HG03442 (cell line): ENCODE measurements at regions not wholly inside any gene's neighbourhood (a gene's known extent, or its start where the extent isn't known, plus 50 kb on each side); places are given as distances from the start of the nearest gene placed in this dataset.

Source experiments
- ATAC-seq: cut with Tn5 transposase; IDR thresholded peaks from one replicate; pipeline ENCODE4 v1.9.1; 2021; ENCODE audit warnings: mild to moderate bottlenecking, moderate library complexity; ENCODE audit not compliant: unreplicated experiment

DNA sequence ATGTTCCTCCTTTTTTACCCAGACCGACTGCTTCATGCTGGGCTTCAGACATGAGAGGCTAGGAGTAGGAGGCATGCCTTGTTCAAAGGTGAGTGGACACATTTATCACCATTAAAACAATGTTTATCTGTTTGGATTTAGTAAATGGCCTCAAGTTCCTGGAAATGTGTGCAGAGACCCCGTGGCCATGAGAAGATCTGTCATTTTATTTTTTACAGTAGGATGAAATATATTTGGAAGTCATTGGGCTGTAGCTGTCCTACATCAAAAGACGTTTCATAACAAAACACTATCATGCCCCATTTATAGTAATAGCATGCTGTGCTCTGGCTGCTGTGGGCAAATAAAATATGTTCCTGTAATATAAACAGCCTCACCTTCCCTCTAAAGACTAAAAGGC, 403.9 kb upstream of the TNP1 start:
- no peak for ATAC-seq

DNA sequence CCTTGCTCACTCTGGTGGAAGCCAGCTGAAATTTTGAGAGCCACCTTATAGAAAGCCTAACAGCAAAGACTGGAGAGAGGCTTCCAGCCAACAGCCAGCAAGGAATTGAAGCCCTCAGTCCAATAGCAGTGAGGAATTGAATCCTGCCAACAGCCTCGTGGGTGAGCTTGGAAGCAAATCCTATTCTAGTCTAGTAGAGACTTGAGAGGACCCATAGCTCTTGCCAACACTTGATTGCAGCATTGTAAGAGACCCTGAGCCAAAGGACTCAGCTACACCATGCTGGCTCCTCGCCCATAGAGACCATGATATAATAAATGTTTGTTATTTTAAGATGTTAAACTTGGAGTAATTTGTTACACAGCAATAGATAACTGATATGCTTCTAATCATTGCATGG, 403.0 kb upstream of the TNP1 start:
- ATAC-seq, result no peak

DNA sequence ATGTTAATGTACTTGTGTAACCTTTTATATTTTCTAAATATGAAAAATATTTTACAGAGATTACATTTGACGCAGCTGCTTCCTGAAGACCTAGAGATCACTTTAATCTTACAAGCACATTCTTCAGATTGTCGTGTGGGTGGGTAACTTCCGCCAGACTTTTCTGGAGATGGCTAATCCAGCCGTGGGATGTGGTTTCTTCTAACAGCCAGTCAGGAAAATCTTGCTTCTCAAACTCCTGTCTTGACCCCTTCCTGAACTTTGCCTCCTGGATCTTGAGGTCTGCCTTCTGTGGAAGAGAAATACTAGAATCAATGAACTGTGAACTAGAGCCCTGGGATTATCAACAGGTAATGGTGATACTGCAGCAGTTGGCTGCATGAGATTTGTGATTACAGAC, 401.6 kb upstream of the TNP1 start:
- no peak for ATAC-seq

DNA sequence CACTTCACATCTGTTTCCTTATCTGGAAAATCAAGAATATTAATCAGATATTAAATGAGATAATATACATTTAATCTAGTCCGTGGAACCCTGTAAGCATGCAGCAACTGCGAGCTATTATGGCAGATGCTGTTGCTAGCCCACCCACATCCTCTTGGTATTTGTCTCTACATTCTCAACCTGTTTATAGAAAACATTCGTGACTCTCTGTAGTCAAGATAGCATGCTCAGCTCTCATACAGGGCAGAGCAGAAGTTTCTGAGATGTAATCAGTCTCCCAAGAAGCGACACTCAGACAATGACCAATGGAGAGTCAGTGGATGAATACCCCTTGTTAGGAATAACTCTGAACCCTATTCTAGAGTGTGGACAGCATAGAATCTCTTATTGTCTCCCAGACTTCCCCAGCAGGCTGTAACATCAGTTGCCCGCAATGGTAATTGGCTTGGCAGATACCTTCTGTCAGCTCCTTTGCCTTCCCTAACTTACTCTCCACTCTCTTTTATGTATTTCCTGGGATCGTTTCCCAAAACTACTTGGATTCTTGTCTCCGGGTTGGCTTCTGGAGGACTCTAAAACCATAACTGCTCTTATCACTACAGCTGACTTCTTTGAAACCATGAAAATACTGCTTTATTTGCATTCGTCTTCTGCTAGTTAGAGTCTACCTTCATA, 400.7 kb upstream of the TNP1 start:
- no peak for ATAC-seq

DNA sequence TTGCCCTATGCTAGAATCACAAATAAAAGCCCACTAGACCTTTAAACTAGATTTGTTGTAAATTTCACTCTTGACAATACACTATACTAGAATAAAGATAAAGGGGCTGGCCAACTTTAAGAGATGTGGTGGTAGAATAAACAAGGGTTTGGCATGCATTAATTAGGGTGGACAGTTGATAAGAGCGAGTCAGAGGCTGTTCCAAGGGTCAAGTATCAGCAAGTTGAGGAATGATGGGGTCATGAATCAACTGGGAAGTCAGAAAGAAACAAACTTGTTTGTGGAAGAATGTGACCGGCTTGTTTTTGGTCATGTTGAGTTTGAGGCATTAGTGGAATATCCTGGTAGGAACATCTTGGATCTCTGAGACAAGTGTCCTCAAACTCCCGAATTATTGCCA, 398.3 kb upstream of the TNP1 start:
- no peak for ATAC-seq

DNA sequence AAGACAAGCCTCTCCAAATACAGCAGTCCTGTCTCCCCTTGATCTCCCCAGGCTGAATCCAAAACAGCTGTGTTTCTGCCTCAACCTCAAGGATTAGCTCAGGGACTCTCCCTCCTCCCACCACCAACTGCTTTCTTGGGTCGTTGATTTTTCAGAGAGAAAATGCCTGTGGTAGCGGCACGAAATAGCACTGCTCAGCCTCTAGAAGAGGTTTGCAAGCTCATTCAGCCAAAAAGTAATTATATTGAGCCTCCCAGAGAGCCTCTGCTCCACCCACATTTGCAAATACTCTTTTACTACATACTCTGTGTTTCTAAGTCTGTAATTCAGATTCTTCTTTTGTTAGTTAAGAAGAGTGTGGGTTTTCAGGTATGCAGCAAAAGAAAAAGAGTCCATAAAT, 396.4 kb upstream of the TNP1 start:
- no peak for ATAC-seq

DNA sequence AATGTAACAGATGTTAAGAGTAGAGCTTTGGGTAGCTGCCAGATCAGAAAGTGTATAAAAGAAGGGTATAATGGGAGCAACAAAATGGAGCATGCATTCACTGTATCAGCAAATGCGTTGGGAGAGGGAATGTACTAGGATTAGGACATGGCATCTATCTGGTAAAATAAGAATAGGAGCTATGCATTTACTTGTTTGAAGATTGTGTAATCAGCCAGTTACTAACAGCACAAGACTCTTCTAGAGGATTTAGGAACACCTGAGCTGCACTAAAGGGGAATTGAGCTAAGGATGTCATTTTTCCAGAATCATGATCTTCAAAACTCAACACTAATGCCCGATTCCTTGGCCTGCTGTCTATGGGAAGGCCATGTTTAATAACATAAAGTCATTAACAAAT, 394.2 kb upstream of the TNP1 start:
- ATAC-seq, result no peak

DNA sequence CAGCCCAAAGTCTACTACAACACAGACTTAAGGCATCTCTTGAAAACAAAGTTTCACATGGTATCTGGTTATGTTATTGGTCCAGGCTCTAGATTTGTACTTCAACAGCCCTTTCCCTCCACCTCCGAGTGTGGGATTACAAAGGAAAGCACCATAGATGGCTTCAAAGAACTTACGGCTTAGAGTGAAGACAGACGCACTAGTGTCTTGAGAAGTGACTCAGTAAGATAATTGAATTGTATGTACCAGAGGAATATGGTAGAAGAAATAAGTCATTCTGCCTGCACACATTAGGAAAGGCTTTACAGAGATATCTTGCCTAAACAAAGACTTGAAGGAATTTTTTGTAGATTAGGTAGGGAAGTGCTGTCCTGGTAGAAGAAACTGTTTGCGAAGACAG, 392.3 kb upstream of the TNP1 start:
- no peak for ATAC-seq

DNA sequence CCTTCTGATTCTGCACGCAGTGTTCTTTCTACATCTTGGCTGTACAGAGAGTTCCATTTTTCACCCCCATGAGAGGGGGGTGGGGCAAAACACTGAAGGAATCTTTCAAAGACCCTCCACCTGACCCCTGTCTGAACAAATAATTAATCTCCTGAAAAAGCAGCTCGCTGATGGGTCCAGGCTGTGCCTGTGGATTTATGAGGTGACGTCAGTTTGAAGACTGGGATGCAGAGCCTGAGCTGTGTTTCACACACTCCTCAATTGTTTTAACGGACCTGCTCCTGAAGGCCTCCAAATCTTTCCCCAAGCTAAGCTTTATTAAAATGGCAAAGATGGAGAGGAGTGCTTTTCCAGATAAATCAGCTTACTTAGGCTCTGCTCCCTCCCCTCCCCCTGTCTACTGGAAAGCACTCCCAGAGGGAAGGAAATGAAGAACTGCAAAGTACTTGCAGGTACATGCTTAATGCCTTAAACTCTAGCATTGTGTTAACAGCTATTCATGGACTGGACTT, 390.2 kb upstream of the TNP1 start:
- no peak for ATAC-seq

DNA sequence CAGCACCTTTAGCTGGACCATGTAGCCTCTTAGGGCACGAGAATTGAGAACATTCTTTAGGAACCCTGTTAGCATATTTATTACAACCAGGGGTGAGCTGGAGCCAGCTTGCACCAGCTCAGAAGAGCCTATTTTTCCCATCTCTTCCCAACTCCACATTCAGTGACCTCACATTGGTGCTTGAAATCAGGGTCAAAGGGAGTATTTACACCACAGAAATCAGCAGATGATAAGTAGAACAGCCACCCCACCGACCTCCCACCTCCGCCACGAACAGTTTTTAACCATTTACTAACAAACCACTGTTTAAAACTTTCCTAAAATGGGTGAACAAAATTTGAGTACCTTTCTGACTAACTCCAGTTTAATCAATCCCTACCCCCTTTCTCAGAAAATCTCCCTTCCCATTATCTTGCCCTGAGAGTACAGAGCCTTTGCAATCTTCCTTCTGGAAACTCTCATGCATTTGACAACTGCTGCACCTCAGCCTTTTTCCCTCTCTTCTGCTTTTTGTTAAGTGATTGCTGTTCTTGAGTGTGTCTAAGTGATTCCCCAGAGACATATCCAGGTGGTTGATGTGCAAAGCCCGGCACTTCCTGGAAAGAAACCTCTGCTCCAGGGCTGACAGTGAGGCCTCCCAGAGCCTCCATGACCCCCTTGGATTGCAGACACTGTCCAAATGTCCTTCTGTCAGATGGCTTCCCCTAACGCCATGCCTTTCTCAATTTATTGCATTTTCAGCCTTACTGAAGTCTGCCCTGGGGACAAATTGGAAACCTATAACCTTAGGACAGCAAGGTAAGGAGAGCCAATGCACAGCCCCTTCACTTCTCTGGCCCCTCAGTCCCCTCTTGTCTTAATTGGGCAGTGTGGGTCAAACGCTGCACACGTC, 389.5 kb upstream of the TNP1 start:
- no peak for ATAC-seq

DNA sequence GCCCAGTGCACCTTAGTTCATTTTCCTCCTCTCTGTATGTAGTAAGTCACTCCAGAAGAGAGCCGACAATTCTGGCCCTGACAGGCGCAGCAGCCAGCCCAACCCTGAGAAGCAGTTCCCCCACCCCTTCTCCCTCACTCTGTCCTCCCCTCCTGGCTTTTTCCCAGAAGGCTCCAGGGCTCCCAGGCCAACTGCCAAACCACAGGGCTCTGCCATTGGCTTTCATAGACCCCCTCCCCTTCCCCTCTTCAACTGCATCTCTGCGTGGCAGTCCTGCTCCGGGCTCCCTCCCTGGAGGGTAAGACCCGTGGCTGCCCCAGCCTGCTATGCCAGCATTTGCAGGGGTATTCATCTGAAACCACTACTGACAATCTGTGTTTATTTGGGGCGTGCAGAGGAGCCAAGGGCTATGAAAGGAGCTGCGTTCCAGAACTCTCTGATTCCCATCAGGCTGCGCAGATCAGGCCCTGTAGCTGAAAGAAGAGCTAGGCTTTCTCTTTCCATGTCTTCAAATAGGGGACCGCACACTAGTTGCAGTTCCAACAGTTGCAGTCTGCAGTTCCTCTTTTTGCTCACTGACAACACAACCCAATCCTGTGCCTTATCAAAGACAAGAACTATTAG, 388.6 kb upstream of the TNP1 start:
- ATAC-seq, result peak; percentile 92

DNA sequence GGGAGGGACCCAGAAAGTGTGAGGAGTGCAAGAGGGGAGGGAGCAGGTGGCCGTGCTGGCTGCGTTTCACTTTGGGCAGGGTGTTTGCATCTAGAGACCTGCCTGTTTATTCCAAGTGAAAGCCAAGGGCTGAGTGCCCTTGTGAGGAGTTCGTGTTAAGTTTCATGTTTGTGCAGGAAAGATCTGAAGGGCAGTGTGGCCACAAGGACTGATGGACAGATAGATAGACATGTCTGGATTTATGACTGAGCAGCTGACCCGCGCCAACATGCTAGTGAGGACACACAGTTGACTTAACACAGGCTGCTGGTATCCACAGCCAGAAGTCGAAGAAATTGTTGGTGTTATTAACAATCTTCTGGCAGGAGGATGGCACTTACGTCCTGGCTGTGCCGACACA, 387.6 kb upstream of the TNP1 start:
- ATAC-seq, result no peak

DNA sequence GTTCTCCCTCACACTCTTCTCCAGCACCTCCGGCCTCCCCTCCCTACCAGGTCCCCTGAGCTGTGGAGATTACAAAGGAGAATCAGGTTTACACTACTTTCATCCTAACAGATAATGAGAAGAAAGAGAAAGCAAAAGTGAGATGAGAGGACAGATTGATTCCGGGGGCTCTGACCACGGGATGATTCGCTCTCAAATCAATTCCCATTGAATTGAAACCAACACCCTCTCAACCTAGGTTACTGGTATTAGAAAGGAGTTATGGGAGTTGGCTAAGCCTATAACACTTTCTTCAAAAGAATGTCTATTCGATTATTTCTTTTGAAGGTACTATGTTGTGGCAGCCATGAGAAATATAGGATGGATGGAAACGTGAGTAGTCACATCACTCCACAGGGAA, 386.2 kb upstream of the TNP1 start:
- no peak for ATAC-seq

DNA sequence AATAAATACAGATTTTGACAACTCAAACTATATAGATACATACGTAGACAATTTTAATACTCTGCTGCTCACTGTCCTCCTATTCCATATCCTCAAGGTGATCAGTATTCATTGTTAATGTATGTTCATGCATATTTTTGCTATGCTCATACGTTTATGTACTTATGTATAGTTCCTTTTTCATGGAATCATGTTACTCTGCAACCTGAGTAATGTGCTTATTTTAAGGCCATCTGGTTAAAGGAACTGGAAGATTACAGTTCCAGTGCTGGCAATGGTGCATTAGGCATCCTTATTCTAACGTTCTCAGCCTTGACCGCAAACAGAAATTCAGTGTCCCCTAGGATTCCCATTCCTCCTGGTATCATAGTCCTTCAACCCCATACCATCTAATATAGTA, 385.0 kb upstream of the TNP1 start:
- ATAC-seq, result no peak

DNA sequence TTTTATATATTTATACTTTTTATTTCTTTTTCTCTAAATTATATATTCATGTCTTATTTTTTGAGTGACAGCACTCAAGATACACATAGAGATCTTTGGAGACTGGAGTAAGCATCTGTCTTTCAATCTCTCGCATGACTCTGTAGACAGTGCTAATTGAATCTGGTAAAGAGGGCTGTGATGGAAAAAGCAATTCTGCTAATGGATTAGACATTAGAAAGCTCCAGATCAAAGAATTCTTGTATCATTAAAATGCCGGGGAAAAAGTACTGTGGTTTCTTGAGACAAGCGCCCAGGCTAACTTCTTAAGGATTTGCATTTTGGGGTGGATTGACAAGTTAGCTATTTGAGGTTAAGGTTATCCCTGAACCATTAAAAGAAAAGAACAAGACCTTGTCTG, 383.1 kb upstream of the TNP1 start:
- ATAC-seq, result no peak

DNA sequence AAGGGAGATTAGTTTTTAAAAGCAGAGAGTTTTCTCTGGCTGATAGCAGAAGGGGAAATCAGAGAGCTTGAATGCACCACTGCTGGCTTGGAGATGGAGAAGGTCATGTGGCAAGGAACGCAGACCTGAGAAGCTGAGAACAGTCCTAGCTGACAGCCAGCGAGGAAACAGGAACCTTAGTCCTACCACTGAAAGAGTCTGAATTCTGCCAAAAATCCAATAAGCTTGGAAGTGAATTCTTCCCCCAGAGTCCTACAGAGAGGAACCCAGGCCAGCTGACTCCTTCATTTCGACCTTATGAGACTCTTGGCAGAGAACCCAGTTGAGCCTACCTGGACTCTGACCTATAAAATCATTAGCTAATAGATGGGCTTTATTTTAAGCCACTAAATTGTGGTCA, 371.9 kb upstream of the TNP1 start:
- ATAC-seq, result no peak

DNA sequence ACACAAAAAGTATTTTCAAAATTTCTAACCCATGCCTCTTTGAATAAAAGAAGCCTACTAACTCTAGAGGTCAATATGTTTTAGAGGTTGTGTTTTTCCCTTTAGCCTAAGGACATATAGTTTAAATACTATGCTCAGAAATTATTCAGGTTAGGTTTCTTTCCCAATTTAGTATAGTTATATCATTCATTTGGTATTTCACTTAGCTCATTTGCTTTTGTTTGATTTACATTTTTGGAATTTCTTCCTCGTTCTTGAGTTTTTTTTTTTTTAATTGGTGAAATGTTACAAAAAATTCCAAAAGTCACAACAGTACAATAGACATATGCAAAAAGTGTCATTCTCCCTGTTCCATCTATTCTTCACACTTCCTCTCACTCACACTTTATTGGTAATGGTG, 371.3 kb upstream of the TNP1 start:
- no peak for ATAC-seq

DNA sequence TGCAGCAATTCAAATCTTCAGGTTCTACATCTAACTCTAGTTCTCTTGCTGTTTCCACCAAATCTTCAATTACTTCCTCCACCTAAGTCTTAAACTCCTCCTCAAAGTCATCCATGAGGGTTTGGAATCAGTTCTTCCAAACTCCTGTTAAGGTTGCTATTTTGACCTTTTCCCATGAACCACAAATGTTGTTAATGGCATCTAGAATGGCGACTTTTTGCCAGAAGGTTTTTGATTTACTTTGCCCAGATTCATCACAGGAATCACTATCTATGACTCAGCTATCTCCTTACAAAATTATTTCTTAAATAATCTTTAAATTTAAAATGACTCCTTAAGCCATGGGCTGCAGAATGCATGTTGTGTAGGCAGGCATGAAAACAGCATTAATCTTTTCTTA, 368.9 kb upstream of the TNP1 start:
- no peak for ATAC-seq

DNA sequence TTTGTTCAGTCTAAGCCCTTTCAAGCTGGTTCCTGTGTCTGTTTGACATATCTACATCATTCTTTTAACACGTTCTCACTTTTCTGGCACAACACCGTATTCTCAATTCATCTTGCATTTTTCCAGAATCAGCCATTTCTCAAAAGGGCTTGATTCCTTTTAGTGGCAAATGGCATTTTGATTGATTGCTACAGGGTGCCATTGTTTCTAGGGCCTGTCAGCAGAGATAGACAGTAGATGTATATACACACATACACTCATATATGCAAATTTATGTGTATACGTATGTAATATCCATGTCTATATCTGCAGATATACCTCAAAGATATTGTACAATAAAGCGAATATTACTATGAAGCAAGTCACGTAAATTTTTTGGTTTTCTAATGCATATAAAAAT, 367.9 kb upstream of the TNP1 start:
- no peak for ATAC-seq

DNA sequence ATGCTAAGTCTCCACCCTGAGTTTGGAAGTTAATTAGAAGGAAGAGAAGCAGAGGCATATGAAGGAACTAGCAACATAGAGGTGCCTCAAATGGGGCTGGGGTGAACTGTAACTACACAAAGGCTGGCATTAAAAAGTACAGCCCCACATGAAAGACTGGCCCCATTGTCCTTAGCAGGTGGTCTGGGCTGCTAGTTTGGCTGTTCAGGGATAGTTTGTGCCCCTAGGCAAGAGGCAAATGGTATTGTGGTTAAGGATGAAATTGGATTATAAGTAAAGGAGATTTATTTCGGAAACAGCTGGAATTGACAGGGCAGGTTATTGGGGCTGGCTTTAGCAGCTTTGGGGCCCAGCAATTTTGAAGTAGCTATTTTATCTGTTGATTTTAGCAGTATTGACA, 365.7 kb upstream of the TNP1 start:
- ATAC-seq, result no peak

DNA sequence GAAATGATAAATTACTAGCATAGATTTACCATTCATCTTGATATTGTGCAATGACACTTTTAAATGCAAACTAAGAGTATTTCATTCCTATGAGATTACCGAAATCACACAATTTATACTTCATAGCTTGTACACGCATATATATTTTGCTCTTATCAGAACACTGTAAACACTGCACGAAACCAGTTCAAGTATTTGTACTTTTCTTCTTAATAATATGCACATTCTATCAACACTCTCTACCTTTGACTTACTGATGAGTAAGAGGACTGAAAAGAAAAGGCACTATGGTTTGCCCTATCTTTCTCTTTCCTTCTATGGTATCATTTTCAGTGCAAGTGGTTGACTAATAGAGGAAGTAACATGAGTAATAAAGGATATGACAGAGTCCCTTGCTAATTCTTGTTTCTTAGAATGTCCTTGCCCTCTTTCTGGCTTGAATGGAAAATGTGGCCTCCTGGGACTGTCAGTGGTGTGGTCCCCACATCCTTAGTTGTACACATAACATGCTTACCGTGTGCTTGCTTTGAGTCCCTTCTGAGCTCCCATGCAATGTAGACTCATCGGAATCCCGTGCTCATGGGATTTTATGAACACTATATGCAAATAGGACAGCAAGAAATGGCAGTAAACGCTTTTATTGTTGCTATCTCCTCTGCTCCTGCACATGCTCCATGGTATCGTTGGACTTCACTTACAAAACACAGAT, 363.5 kb upstream of the TNP1 start:
- peak; percentile 80 for ATAC-seq
